Panc1 (cell line): ENCODE measurements at regions not wholly inside any gene's neighbourhood (a gene's known extent, or its start where the extent isn't known, plus 50 kb on each side); places are given as distances from the start of the nearest gene placed in this dataset.

ENCODE experiments used
- ATAC-seq: fragments of 200-7000 bp; cut with Tn5 transposase; 2 replicates; pipeline ENCODE4 v1.9.1; 2020; ENCODE audit warnings: mild to moderate bottlenecking, moderate library complexity
- BruUV-seq: library from RNA; stranded (reverse); fragments of 400-500 nt; replicated peaks from 2 replicates; lab custom pipeline; 2021; lab: Mats Ljungman, UMichigan
- CTCF ChIA-PET: fragments of 300-600 bp; sonication (Branson Sonifier 250); formaldehyde crosslinking; loops from one replicate; lab custom pipeline; 2022; ENCODE audit warnings: antibody characterized with exemption; lab: Charles Lee
- POLR2A ChIA-PET: fragments of 300-600 bp; sonication (Branson Sonifier 250); formaldehyde crosslinking; loops from one replicate; lab custom pipeline; 2022; ENCODE audit warnings: antibody characterized with exemption; lab: Charles Lee
- DNase-seq: peaks from one replicate; pipeline ENCODE4 v3.0.0-alpha.2; 2010; ENCODE audit warnings: low read depth, low spot score
- H3K27ac ChIP-seq: 2 replicates; pipeline ENCODE4 v1.5.1; 2011; ENCODE audit warnings: mild to moderate bottlenecking, low read length, inconsistent platforms
- H3K27me3 ChIP-seq: fragments of 200-500 bp; sonication (Bioruptor generic); 2 replicates; pipeline ENCODE4 v1.6.0; 2014; ENCODE audit warnings: low read length, inconsistent platforms; ENCODE audit not compliant: control insufficient read depth, insufficient read depth
- H3K36me3 ChIP-seq: fragments of 200-500 bp; sonication (Bioruptor generic); 2 replicates; pipeline ENCODE4 v1.5.1; 2014; ENCODE audit warnings: inconsistent platforms, mild to moderate bottlenecking, low read length, moderate library complexity; ENCODE audit not compliant: control insufficient read depth, insufficient read depth
- H3K4me1 ChIP-seq: 2 replicates; pipeline ENCODE4 v1.5.1; 2011; ENCODE audit warnings: inconsistent platforms, mild to moderate bottlenecking, low read length, moderate library complexity; ENCODE audit not compliant: control insufficient read depth, insufficient read depth
- H3K4me3 ChIP-seq, 2 experiments: 2 replicates each; pipeline ENCODE4 v1.5.1; 2011 to 2012; ENCODE audit warnings: low read depth in 2 of 2, low read length in 2 of 2, mild to moderate bottlenecking in 2 of 2, inconsistent platforms in 1 of 2, moderate library complexity in 1 of 2
- H3K9me3 ChIP-seq: fragments of 200-500 bp; sonication (Bioruptor generic); 2 replicates; pipeline ENCODE4 v1.5.1; 2014; ENCODE audit warnings: low read depth, mild to moderate bottlenecking, inconsistent platforms, low read length, moderate library complexity; ENCODE audit not compliant: control insufficient read depth, insufficient read depth
- POLR2AphosphoS5 ChIP-seq: IDR thresholded peaks from 2 replicates; pipeline ENCODE4 v1.6.1; 2012; ENCODE audit warnings: mild to moderate bottlenecking, low read depth, low read length, moderate library complexity
- SIN3A ChIP-seq: IDR thresholded peaks from 2 replicates; pipeline ENCODE4 v1.6.1; 2012; ENCODE audit warnings: low read depth, mild to moderate bottlenecking, low read length, moderate library complexity, borderline replicate concordance; ENCODE audit not compliant: insufficient read depth
- TCF7L2 ChIP-seq: IDR thresholded peaks from 2 replicates; pipeline ENCODE4 v1.6.1; 2011; ENCODE audit warnings: mild to moderate bottlenecking, low read depth, low read length, inconsistent platforms
- in situ Hi-C: cut with HindIII; loops from 2 replicates; pipeline ENCODE4 v1.10.0; 2016; ENCODE audit warnings: low sequenced_read_pairs, low pct_unique_long_range_greater_than_20kb
- intact Hi-C: fragments of 100-400 bp; cut with micrococcal nuclease; formaldehyde crosslinking; loops from one replicate; pipeline ENCODE4 v1.10.0; 2022; ENCODE audit not compliant: unreplicated experiment
- TF ChIP-seq, protein P1 (sequence below), 2 experiments: IDR thresholded peaks; 2 replicates each; pipeline ENCODE4 v1.6.1; 2011 to 2012; ENCODE audit warnings: low read depth in 2 of 2, control low read depth in 1 of 2, low read length in 1 of 2, mild to moderate bottlenecking in 1 of 2, moderate library complexity in 1 of 2; ENCODE audit not compliant: insufficient read depth in 1 of 2
- TF ChIP-seq, protein P2 (sequence below): fragments of 450-650 bp; IDR thresholded peaks from 2 replicates; pipeline ENCODE4 v1.5.1; 2017; ENCODE audit warnings: mild to moderate bottlenecking

DNA sequence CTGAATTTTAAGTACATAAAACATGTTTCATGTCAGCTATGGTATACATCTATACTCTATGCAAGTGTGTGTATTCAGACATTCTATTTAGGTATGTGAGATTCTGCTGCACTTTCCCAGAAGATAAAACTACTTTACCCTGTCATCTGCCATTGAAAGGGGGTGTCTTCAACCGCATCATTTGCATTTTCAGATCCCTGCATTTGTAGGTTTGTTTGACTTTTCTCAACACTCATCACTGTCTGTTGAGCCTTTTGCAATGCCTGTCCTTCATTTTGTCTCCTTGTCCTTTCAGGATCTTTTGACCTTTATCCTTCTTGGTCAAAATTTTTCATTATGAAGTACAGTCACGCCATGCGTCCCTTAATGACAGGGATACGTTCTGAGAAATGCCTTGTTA, 103.5 kb downstream of the TMA16 start:
- no peak overlapping the region for H3K4me3 ChIP-seq
- no peaks in the 10 kb centered on the region for H3K9me3 ChIP-seq
- CTCF ChIA-PET = no interaction called here
- H3K36me3 ChIP-seq = no peaks in the 10 kb centered on the region
- no peak for ATAC-seq
- no TSS peak for BruUV-seq
- in situ Hi-C loops (no loop called here), intact Hi-C loops (no loop called here)
- no peak for DNase-seq
- H3K4me1 ChIP-seq = no peaks in the 10 kb centered on the region
- POLR2A ChIA-PET = no interaction called here
- no peak for TF ChIP-seq POLR2AphosphoS5
- TF ChIP-seq, protein P1, sequence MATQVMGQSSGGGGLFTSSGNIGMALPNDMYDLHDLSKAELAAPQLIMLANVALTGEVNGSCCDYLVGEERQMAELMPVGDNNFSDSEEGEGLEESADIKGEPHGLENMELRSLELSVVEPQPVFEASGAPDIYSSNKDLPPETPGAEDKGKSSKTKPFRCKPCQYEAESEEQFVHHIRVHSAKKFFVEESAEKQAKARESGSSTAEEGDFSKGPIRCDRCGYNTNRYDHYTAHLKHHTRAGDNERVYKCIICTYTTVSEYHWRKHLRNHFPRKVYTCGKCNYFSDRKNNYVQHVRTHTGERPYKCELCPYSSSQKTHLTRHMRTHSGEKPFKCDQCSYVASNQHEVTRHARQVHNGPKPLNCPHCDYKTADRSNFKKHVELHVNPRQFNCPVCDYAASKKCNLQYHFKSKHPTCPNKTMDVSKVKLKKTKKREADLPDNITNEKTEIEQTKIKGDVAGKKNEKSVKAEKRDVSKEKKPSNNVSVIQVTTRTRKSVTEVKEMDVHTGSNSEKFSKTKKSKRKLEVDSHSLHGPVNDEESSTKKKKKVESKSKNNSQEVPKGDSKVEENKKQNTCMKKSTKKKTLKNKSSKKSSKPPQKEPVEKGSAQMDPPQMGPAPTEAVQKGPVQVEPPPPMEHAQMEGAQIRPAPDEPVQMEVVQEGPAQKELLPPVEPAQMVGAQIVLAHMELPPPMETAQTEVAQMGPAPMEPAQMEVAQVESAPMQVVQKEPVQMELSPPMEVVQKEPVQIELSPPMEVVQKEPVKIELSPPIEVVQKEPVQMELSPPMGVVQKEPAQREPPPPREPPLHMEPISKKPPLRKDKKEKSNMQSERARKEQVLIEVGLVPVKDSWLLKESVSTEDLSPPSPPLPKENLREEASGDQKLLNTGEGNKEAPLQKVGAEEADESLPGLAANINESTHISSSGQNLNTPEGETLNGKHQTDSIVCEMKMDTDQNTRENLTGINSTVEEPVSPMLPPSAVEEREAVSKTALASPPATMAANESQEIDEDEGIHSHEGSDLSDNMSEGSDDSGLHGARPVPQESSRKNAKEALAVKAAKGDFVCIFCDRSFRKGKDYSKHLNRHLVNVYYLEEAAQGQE (IDR thresholded peaks at IDR 0.05; ENCODE audit: insufficient read depth in 1 of 2, low read depth in 2 of 2, low read length in 1 of 2) = no peak
- TF ChIP-seq TCF7L2 = no peak
- TF ChIP-seq SIN3A = no peak
- TF ChIP-seq, protein P2, sequence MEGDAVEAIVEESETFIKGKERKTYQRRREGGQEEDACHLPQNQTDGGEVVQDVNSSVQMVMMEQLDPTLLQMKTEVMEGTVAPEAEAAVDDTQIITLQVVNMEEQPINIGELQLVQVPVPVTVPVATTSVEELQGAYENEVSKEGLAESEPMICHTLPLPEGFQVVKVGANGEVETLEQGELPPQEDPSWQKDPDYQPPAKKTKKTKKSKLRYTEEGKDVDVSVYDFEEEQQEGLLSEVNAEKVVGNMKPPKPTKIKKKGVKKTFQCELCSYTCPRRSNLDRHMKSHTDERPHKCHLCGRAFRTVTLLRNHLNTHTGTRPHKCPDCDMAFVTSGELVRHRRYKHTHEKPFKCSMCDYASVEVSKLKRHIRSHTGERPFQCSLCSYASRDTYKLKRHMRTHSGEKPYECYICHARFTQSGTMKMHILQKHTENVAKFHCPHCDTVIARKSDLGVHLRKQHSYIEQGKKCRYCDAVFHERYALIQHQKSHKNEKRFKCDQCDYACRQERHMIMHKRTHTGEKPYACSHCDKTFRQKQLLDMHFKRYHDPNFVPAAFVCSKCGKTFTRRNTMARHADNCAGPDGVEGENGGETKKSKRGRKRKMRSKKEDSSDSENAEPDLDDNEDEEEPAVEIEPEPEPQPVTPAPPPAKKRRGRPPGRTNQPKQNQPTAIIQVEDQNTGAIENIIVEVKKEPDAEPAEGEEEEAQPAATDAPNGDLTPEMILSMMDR = no peak
- no peak overlapping the region for H3K27ac ChIP-seq
- H3K27me3 ChIP-seq = no peaks in the 10 kb centered on the region

DNA sequence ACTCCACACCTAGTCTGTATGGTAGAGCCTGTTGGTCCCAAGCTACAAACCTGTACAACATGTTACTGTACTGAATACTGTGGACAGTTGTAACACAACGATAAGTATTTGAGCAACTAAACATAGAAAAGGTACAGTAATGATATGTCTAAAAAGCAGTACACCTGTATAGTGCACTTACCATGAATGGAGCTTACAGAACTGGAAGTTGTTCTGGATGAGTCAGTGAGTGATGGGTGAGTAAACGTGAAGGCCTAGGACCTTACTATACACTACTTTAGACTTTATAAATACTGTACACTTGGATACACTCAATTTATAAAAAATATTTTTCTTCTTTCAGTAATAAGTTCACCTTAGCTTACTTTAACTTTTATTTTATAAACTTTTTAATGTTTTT, 104.0 kb downstream of the TMA16 start:
- CTCF ChIA-PET = no interaction called here
- Histone ChIP-seq H3K27me3 (no peaks in the 10 kb centered on the region), H3K9me3 (no peaks in the 10 kb centered on the region), H3K4me1 (no peaks in the 10 kb centered on the region), H3K4me3 (no peak overlapping the region), H3K36me3 (no peaks in the 10 kb centered on the region), H3K27ac (no peak overlapping the region)
- no TSS peak for BruUV-seq
- DNase-seq (no peak), ATAC-seq (no peak)
- POLR2A ChIA-PET = no interaction called here
- intact Hi-C loops = no loop called here
- TF ChIP-seq, protein P1 (IDR thresholded peaks at IDR 0.05; ENCODE audit: insufficient read depth in 1 of 2, low read depth in 2 of 2, low read length in 1 of 2) = no peak
- TF ChIP-seq SIN3A (no peak), POLR2AphosphoS5 (no peak), TCF7L2 (no peak)
- TF ChIP-seq, protein P2 = no peak
- in situ Hi-C loops = no loop called here
